MM.1S (cell line): ENCODE measurements at regions not wholly inside any gene's neighbourhood (a gene's known extent, or its start where the extent isn't known, plus 50 kb on each side); places are given as distances from the start of the nearest gene placed in this dataset.

Experiments
- DNase-seq: peaks from one replicate; pipeline ENCODE4 v3.0.0-alpha.2; 2015
- H2AFZ ChIP-seq: fragments of 300-600 bp; sonication (generic); 2 replicates; pipeline ENCODE4 v1.6.0; 2016; ENCODE audit warnings: antibody characterized with exemption, low read length
- H3F3A ChIP-seq: fragments of 300-600 bp; sonication (generic); 2 replicates; pipeline ENCODE4 v1.6.1; 2016; ENCODE audit warnings: mild to moderate bottlenecking, antibody characterized with exemption, low read length, moderate library complexity, mixed read lengths; ENCODE audit not compliant: insufficient read depth
- H3K27ac ChIP-seq: fragments of 300-600 bp; sonication (generic); 2 replicates; pipeline ENCODE4 v1.5.1; 2016; ENCODE audit warnings: mild to moderate bottlenecking, low read length
- H3K27me3 ChIP-seq: fragments of 300-600 bp; sonication (generic); replicated peaks from 2 replicates; pipeline ENCODE4 v1.6.0; 2016; ENCODE audit warnings: low read length; ENCODE audit not compliant: insufficient read depth
- H3K36me3 ChIP-seq: fragments of 300-600 bp; sonication (generic); replicated peaks from 2 replicates; pipeline ENCODE4 v1.6.1; 2016; ENCODE audit warnings: mild to moderate bottlenecking, low read length, mixed read lengths; ENCODE audit not compliant: insufficient read depth
- H3K4me1 ChIP-seq: fragments of 300-600 bp; sonication (generic); 2 replicates; pipeline ENCODE4 v1.6.1; 2016; ENCODE audit warnings: low read length, mixed read lengths
- H3K4me2 ChIP-seq: fragments of 300-600 bp; sonication (generic); 2 replicates; pipeline ENCODE4 v1.6.0; 2016; ENCODE audit warnings: low read depth, low read length
- H3K4me3 ChIP-seq: fragments of 300-600 bp; sonication (generic); 2 replicates; pipeline ENCODE4 v1.5.1; 2016; ENCODE audit warnings: low read length, mixed read lengths
- H3K79me2 ChIP-seq: fragments of 300-600 bp; sonication (generic); 2 replicates; pipeline ENCODE4 v1.6.1; 2016; ENCODE audit warnings: mixed run types, low read length, mixed read lengths
- H3K9ac ChIP-seq: fragments of 300-600 bp; sonication (generic); 2 replicates; pipeline ENCODE4 v1.6.1; 2016; ENCODE audit warnings: low read length, mixed read lengths
- H3K9me2 ChIP-seq: fragments of 300-600 bp; sonication (generic); replicated peaks from 2 replicates; pipeline ENCODE4 v1.6.1; 2016; ENCODE audit warnings: mild to moderate bottlenecking, low read length, mixed read lengths; ENCODE audit not compliant: insufficient read depth
- H3K9me3 ChIP-seq: fragments of 300-600 bp; sonication (generic); replicated peaks from 2 replicates; pipeline ENCODE4 v1.6.1; 2016; ENCODE audit warnings: mild to moderate bottlenecking, low read length, mixed read lengths; ENCODE audit not compliant: insufficient read depth
- H4K20me1 ChIP-seq: fragments of 300-600 bp; sonication (generic); 2 replicates; pipeline ENCODE4 v1.6.1; 2016; ENCODE audit warnings: mild to moderate bottlenecking, low read length, moderate library complexity, mixed read lengths; ENCODE audit not compliant: insufficient read depth
- CTCF ChIP-seq: fragments of 300-600 bp; sonication (generic); IDR thresholded peaks from 2 replicates; pipeline ENCODE4 v1.5.1; 2016; ENCODE audit warnings: antibody characterized with exemption, low read length, mixed read lengths
- EZH2 ChIP-seq: fragments of 300-600 bp; sonication (generic); optimal IDR thresholded peaks from 2 replicates; pipeline ENCODE3; 2017; ENCODE audit warnings: low read depth, mild to moderate bottlenecking, antibody characterized with exemption, low read length, mixed read lengths
- EZH2phosphoT487 ChIP-seq: fragments of 300-600 bp; sonication (generic); IDR thresholded peaks from 2 replicates; pipeline ENCODE4 v1.6.1; 2018; ENCODE audit warnings: antibody characterized with exemption, low read length

- no peak overlapping the region for H2AFZ ChIP-seq
- H3K4me1 ChIP-seq: no peaks in the 10 kb centered on the region
- no peak for DNase-seq
- no peaks in the 10 kb centered on the region for H3K9me3 ChIP-seq
- H3K4me3 ChIP-seq: no peak overlapping the region
- no peaks in the 10 kb centered on the region for H4K20me1 ChIP-seq
- TF ChIP-seq CTCF (no peak), EZH2phosphoT487 (no peak), EZH2 (no peak)
- H3K9me2 ChIP-seq: no peaks in the 10 kb centered on the region
- H3K27ac ChIP-seq: no peak overlapping the region
- H3K4me2 ChIP-seq: no peak overlapping the region
- no peaks in the 10 kb centered on the region for H3K79me2 ChIP-seq
- H3K36me3 ChIP-seq: no peaks in the 10 kb centered on the region
- no peaks in the 10 kb centered on the region for H3K27me3 ChIP-seq
- no peak overlapping the region for H3K9ac ChIP-seq
- H3F3A ChIP-seq: no peaks in the 10 kb centered on the region
Observed at GRCh38 chr12:114863911-114864310, 179.9 kb upstream of the TBX3 start.

GRCh38 chr12:114860969-114861368, 177.0 kb upstream of the TBX3 start:
- no peaks in the 10 kb centered on the region for H4K20me1 ChIP-seq

GRCh38 chr12:114858388-114859146, 174.6 kb upstream of the TBX3 start:
- TF ChIP-seq CTCF: no peak
- no peak for TF ChIP-seq EZH2phosphoT487
- no peak for TF ChIP-seq EZH2
- no peaks in the 10 kb centered on the region for H3K9me2 ChIP-seq
- no peaks in the 10 kb centered on the region for H3K4me1 ChIP-seq
- H2AFZ ChIP-seq: no peak overlapping the region
- H3F3A ChIP-seq: no peaks in the 10 kb centered on the region
- H3K27ac ChIP-seq: no peak overlapping the region
- H3K4me2 ChIP-seq: no peak overlapping the region
- no peaks in the 10 kb centered on the region for H3K36me3 ChIP-seq
- H3K79me2 ChIP-seq: no peaks in the 10 kb centered on the region
- no peak overlapping the region for H3K4me3 ChIP-seq
- no peaks in the 10 kb centered on the region for H4K20me1 ChIP-seq
- no peaks in the 10 kb centered on the region for H3K9me3 ChIP-seq
- H3K9ac ChIP-seq: no peak overlapping the region
- DNase-seq: no peak
- no peaks in the 10 kb centered on the region for H3K27me3 ChIP-seq

More at GRCh38 chr12:114860969-114861368, 177.0 kb upstream of the TBX3 start:
- Histone ChIP-seq H3F3A (no peaks in the 10 kb centered on the region), H3K4me2 (no peak overlapping the region), H3K36me3 (no peaks in the 10 kb centered on the region), H3K9me3 (no peaks in the 10 kb centered on the region), H3K27ac (no peak overlapping the region), H3K27me3 (no peaks in the 10 kb centered on the region), H2AFZ (no peak overlapping the region), H3K9me2 (no peaks in the 10 kb centered on the region), H3K79me2 (no peaks in the 10 kb centered on the region), H3K9ac (no peak overlapping the region), H3K4me3 (no peak overlapping the region), H3K4me1 (no peaks in the 10 kb centered on the region)
- DNase-seq: no peak
- TF ChIP-seq CTCF: no peak
- TF ChIP-seq EZH2: no peak
- no peak for TF ChIP-seq EZH2phosphoT487
